OCI-LY1 (cell line): ENCODE measurements at regions not wholly inside any gene's neighbourhood (a gene's known extent, or its start where the extent isn't known, plus 50 kb on each side); places are given as distances from the start of the nearest gene placed in this dataset.

Experiments used
- EZH2 ChIP-seq: fragments of 200-600 bp; sonication (generic), shearing (Covaris generic); IDR thresholded peaks from 2 replicates; pipeline ENCODE4 v1.8.0; 2017; ENCODE audit warnings: borderline replicate concordance, mixed run types, mild to moderate bottlenecking, antibody characterized with exemption, low read length, moderate library complexity, mixed read lengths
- TF ChIP-seq, protein P1 (sequence below): fragments of 200-600 bp; sonication (generic), shearing (Covaris generic); IDR thresholded peaks from 2 replicates; pipeline ENCODE4 v1.5.1; 2017; ENCODE audit warnings: mild to moderate bottlenecking, antibody characterized with exemption, low read length, moderate library complexity, mixed read lengths

- TF ChIP-seq, protein P1, sequence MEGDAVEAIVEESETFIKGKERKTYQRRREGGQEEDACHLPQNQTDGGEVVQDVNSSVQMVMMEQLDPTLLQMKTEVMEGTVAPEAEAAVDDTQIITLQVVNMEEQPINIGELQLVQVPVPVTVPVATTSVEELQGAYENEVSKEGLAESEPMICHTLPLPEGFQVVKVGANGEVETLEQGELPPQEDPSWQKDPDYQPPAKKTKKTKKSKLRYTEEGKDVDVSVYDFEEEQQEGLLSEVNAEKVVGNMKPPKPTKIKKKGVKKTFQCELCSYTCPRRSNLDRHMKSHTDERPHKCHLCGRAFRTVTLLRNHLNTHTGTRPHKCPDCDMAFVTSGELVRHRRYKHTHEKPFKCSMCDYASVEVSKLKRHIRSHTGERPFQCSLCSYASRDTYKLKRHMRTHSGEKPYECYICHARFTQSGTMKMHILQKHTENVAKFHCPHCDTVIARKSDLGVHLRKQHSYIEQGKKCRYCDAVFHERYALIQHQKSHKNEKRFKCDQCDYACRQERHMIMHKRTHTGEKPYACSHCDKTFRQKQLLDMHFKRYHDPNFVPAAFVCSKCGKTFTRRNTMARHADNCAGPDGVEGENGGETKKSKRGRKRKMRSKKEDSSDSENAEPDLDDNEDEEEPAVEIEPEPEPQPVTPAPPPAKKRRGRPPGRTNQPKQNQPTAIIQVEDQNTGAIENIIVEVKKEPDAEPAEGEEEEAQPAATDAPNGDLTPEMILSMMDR = no peak
- no peak for TF ChIP-seq EZH2
Observed at GRCh38 chr3:20853890-20854289, 667.9 kb upstream of the SGO1 start.
